GM18511 (cell line): ENCODE measurements at regions not wholly inside any gene's neighbourhood (a gene's known extent, or its start where the extent isn't known, plus 50 kb on each side); places are given as distances from the start of the nearest gene placed in this dataset.
"Not testable (repeated sequence)": the region's sequence is repeated elsewhere in the genome, so short reads cannot be mapped to it uniquely, and the experiment has no call there.

Experiments used
- ATAC-seq: cut with Tn5 transposase; IDR thresholded peaks from one replicate; pipeline ENCODE4 v1.9.1; 2021; ENCODE audit warnings: mild to moderate bottlenecking, moderate library complexity; ENCODE audit not compliant: unreplicated experiment

- ATAC-seq: no peak
Observed at GRCh38 chr13:87295636-87296035, 375.5 kb upstream of the SLITRK5 start.

- ATAC-seq: no peak
Observed at GRCh38 chr13:87302034-87302433, 369.1 kb upstream of the SLITRK5 start.

GRCh38 chr13:87302931-87303330 is 368.2 kb upstream of the SLITRK5 start:
- ATAC-seq: no peak

- no peak for ATAC-seq
Observed at GRCh38 chr13:87311165-87311564, 360.0 kb upstream of the SLITRK5 start.

- ATAC-seq: no peak
Observed at GRCh38 chr13:87314822-87315221, 356.3 kb upstream of the SLITRK5 start.

GRCh38 chr13:87322386-87322785 is 348.8 kb upstream of the SLITRK5 start:
- ATAC-seq: no peak

GRCh38 chr13:87324558-87324957 is 346.6 kb upstream of the SLITRK5 start:
- no peak for ATAC-seq

GRCh38 chr13:87331178-87331577 is 340.0 kb upstream of the SLITRK5 start:
- no peak for ATAC-seq

GRCh38 chr13:87333599-87333998 is 337.6 kb upstream of the SLITRK5 start:
- ATAC-seq: no peak

- no peak for ATAC-seq
Observed at GRCh38 chr13:87334176-87334575, 337.0 kb upstream of the SLITRK5 start.

GRCh38 chr13:87336346-87336889 is 334.8 kb upstream of the SLITRK5 start:
- ATAC-seq: not testable (repeated sequence)

- no peak for ATAC-seq
Observed at GRCh38 chr13:87344176-87344575, 327.0 kb upstream of the SLITRK5 start.

- no peak for ATAC-seq
Observed at GRCh38 chr13:87355451-87355850, 315.7 kb upstream of the SLITRK5 start.

GRCh38 chr13:87356314-87356713 is 314.9 kb upstream of the SLITRK5 start:
- ATAC-seq: no peak

GRCh38 chr13:87358319-87358718 is 312.9 kb upstream of the SLITRK5 start:
- ATAC-seq: no peak

GRCh38 chr13:87361216-87361615 is 310.0 kb upstream of the SLITRK5 start:
- ATAC-seq: no peak

- no peak for ATAC-seq
Observed at GRCh38 chr13:87368639-87369038, 302.5 kb upstream of the SLITRK5 start.

- no peak for ATAC-seq
Observed at GRCh38 chr13:87376081-87376480, 295.1 kb upstream of the SLITRK5 start.

- ATAC-seq: no peak
Observed at GRCh38 chr13:87384099-87384498, 287.1 kb upstream of the SLITRK5 start.

GRCh38 chr13:87393358-87393757 is 277.8 kb upstream of the SLITRK5 start:
- no peak for ATAC-seq

- no peak for ATAC-seq
Observed at GRCh38 chr13:87398047-87398446, 273.1 kb upstream of the SLITRK5 start.

- no peak for ATAC-seq
Observed at GRCh38 chr13:87403748-87404432, 267.3 kb upstream of the SLITRK5 start.

GRCh38 chr13:87426742-87427141 is 244.4 kb upstream of the SLITRK5 start:
- ATAC-seq: no peak
